H1 (cell line): ENCODE measurements at regions not wholly inside any gene's neighbourhood (a gene's known extent, or its start where the extent isn't known, plus 50 kb on each side); places are given as distances from the start of the nearest gene placed in this dataset.

ENCODE experiments used
- CTCF ChIA-PET: fragments of 300-600 bp; sonication (Branson Sonifier 250); formaldehyde crosslinking; loops from one replicate; lab custom pipeline; 2021; ENCODE audit not compliant: partially characterized antibody; lab: Charles Lee
- POLR2A ChIA-PET: fragments of 300-600 bp; sonication (Branson Sonifier 250); formaldehyde crosslinking; loops from one replicate; lab custom pipeline; 2021; ENCODE audit warnings: inconsistent platforms; ENCODE audit not compliant: partially characterized antibody; lab: Charles Lee
- DNase-seq, 2 experiments: peaks; one replicate each; pipeline versions ENCODE4 v3.0.0 to v3.0.0-alpha.2; 2010 to 2022; ENCODE audit warnings: low spot score in 2 of 2, low read depth in 1 of 2, mixed read lengths in 1 of 2
- FAIRE-seq: peaks from 2 replicates; lab custom pipeline; 2011; peaks lifted over from hg19 to GRCh38; lab: Jason Lieb, UNC
- H2AFZ ChIP-seq: 2 replicates; pipeline ENCODE4 v1.8.1; 2012; ENCODE audit warnings: low read length, inconsistent platforms
- H2AK5ac ChIP-seq: 2 replicates; pipeline ENCODE4 v1.6.1; 2013; ENCODE audit warnings: low read depth, low read length
- H2BK120ac ChIP-seq: replicated peaks from 2 replicates; pipeline ENCODE3; 2013; ENCODE audit warnings: low read depth, low read length, inconsistent platforms
- H2BK12ac ChIP-seq: 2 replicates; pipeline ENCODE4 v1.6.1; 2013; ENCODE audit warnings: low read depth, low read length
- H2BK15ac ChIP-seq: 2 replicates; pipeline ENCODE4 v1.6.1; 2013; ENCODE audit warnings: low read length
- H2BK20ac ChIP-seq: 2 replicates; pipeline ENCODE4 v1.6.1; 2013; ENCODE audit warnings: low read length
- H2BK5ac ChIP-seq: 2 replicates; pipeline ENCODE4 v1.6.1; 2013; ENCODE audit warnings: low read depth, low read length
- H3K14ac ChIP-seq: 2 replicates; pipeline ENCODE4 v1.6.1; 2013; ENCODE audit warnings: inconsistent platforms; ENCODE audit not compliant: insufficient read length
- H3K18ac ChIP-seq: 2 replicates; pipeline ENCODE4 v1.6.1; 2013; ENCODE audit warnings: low read length; ENCODE audit errors: extremely low read depth
- H3K23ac ChIP-seq: 2 replicates; pipeline ENCODE4 v1.6.1; 2013; ENCODE audit warnings: inconsistent platforms; ENCODE audit not compliant: insufficient read length
- H3K23me2 ChIP-seq: 2 replicates; pipeline ENCODE4 v1.6.1; 2013; ENCODE audit warnings: low read depth, low read length
- H3K27ac ChIP-seq: 2 replicates; pipeline ENCODE4 v1.6.1; 2011; ENCODE audit warnings: low read depth, low read length, inconsistent platforms
- H3K27me3 ChIP-seq, 4 experiments: replicated peaks in 1 of 4; 1 replicate in 1 of 4; 2 replicates in 3 of 4; pipeline versions ENCODE4 v1.6.1 to v1.8.1; 2011 to 2013; ENCODE audit warnings: low read length in 3 of 4, mild to moderate bottlenecking in 3 of 4, inconsistent platforms in 2 of 4, mixed read lengths in 2 of 4, moderate library complexity in 1 of 4; ENCODE audit not compliant: control insufficient read depth in 3 of 4, insufficient read depth in 3 of 4; ENCODE audit errors: extremely low read depth in 1 of 4
- H3K36me3 ChIP-seq, 4 experiments: 2 replicates each; pipeline versions ENCODE4 v1.6.1 to v1.8.1; 2011 to 2013; ENCODE audit warnings: mild to moderate bottlenecking in 4 of 4, low read length in 3 of 4, moderate library complexity in 2 of 4, control low read depth in 1 of 4, inconsistent platforms in 1 of 4; ENCODE audit not compliant: insufficient read depth in 4 of 4, control insufficient read depth in 2 of 4
- H3K4ac ChIP-seq: replicated peaks from 2 replicates; pipeline ENCODE3; 2013; ENCODE audit warnings: low read length, low read depth, mixed read lengths, inconsistent platforms; ENCODE audit not compliant: insufficient read length
- H3K4me1 ChIP-seq, 4 experiments: replicated peaks in 1 of 4; 1 replicate in 1 of 4; 2 replicates in 3 of 4; pipeline versions ENCODE4 v1.6.1 to v1.8.1; 2011 to 2013; ENCODE audit warnings: low read length in 3 of 4, inconsistent platforms in 2 of 4, mixed read lengths in 1 of 4; ENCODE audit not compliant: insufficient read depth in 4 of 4, control insufficient read depth in 3 of 4
- H3K4me2 ChIP-seq, 2 experiments: 2 replicates each; pipeline versions ENCODE4 v1.6.1 to v1.8.1; 2011 to 2013; ENCODE audit warnings: low read depth in 2 of 2, low read length in 2 of 2, control low read depth in 1 of 2, inconsistent platforms in 1 of 2, mild to moderate bottlenecking in 1 of 2; ENCODE audit not compliant: insufficient read depth in 1 of 2
- H3K4me3 ChIP-seq, 4 experiments: fragments of 200-600, 300-600 bp in 1 of 4; sonication (generic), shearing (Covaris generic), sonication (Bioruptor Twin) in 1 of 4; 2 replicates each; pipeline versions ENCODE4 v1.5.1 to v1.8.1; 2011 to 2016; ENCODE audit warnings: low read length in 4 of 4, low read depth in 3 of 4, control low read depth in 2 of 4, inconsistent platforms in 2 of 4, mild to moderate bottlenecking in 2 of 4, mixed read lengths in 1 of 4, moderate library complexity in 1 of 4; ENCODE audit not compliant: insufficient read depth in 2 of 4; ENCODE audit errors: extremely low read depth in 1 of 4
- H3K56ac ChIP-seq: replicated peaks from 2 replicates; pipeline ENCODE3; 2013; ENCODE audit warnings: low read depth, mild to moderate bottlenecking, mixed read lengths, low read length, inconsistent platforms; ENCODE audit not compliant: insufficient read length
- H3K79me1 ChIP-seq: 2 replicates; pipeline ENCODE4 v1.6.1; 2013; ENCODE audit warnings: low read depth, low read length, control low read depth
- H3K79me2 ChIP-seq, 2 experiments: 2 replicates each; pipeline versions ENCODE4 v1.6.1 to v1.8.1; 2012 to 2013; ENCODE audit warnings: low read length in 2 of 2, mild to moderate bottlenecking in 2 of 2, inconsistent platforms in 1 of 2; ENCODE audit not compliant: insufficient read depth in 2 of 2, control insufficient read depth in 1 of 2
- H3K9ac ChIP-seq, 4 experiments: replicated peaks in 1 of 4; 1 replicate in 1 of 4; 2 replicates in 3 of 4; pipeline versions ENCODE4 v1.6.1 to v1.8.1; 2011 to 2013; ENCODE audit warnings: low read depth in 3 of 4, low read length in 3 of 4, control low read depth in 2 of 4, mild to moderate bottlenecking in 2 of 4, moderate library complexity in 2 of 4, inconsistent platforms in 1 of 4; ENCODE audit errors: extremely low read depth in 1 of 4
- H3K9me3 ChIP-seq, 2 experiments: 2 replicates each; pipeline versions ENCODE4 v1.6.1 to v1.8.1; 2012 to 2013; ENCODE audit warnings: mild to moderate bottlenecking in 2 of 2, moderate library complexity in 2 of 2, control low read depth in 1 of 2, inconsistent platforms in 1 of 2, low read depth in 1 of 2, low read length in 1 of 2, mixed read lengths in 1 of 2; ENCODE audit not compliant: insufficient read depth in 2 of 2
- H4K20me1 ChIP-seq, 2 experiments: replicated peaks in 1 of 2; 2 replicates each; pipeline versions ENCODE3 to v1.8.1; 2011 to 2013; ENCODE audit warnings: inconsistent platforms in 2 of 2, low read length in 2 of 2, mild to moderate bottlenecking in 1 of 2; ENCODE audit not compliant: insufficient read depth in 2 of 2, control insufficient read depth in 1 of 2
- H4K5ac ChIP-seq: 2 replicates; pipeline ENCODE4 v1.6.1; 2013; ENCODE audit warnings: low read length, low read depth, mixed read lengths, inconsistent platforms; ENCODE audit not compliant: insufficient read length
- H4K8ac ChIP-seq: 2 replicates; pipeline ENCODE4 v1.8.0; 2013; ENCODE audit warnings: mild to moderate bottlenecking, moderate library complexity, low read length, inconsistent platforms; ENCODE audit not compliant: insufficient read depth; ENCODE audit errors: extremely low read depth
- H4K91ac ChIP-seq: replicated peaks from 2 replicates; pipeline ENCODE3; 2013; ENCODE audit warnings: low read length, mixed read lengths, inconsistent platforms; ENCODE audit not compliant: insufficient read length
- CBX5 ChIP-seq: fragments of 300-800, 300-1000 bp; sonication (generic); IDR thresholded peaks from 2 replicates; pipeline ENCODE4 v1.7.1; 2016; ENCODE audit warnings: antibody characterized with exemption, low read length, low read depth
- YY1 ChIP-seq: IDR thresholded peaks from 2 replicates; pipeline ENCODE4 v1.6.1; 2011; ENCODE audit warnings: low read depth, mild to moderate bottlenecking, low read length
- WGBS, 2 experiments: shearing (Covaris generic) in 1 of 2; methylation state at CpG; one replicate each; pipeline versions ENCODE4 v1.1.6 to v1.1.7; 2013 to 2015; ENCODE audit warnings: low lambda C conversion rate in 2 of 2, mixed read lengths in 2 of 2, inconsistent platforms in 1 of 2, low coverage in 1 of 2, missing lambda C conversion rate in 1 of 2; ENCODE audit not compliant: insufficient replicate concordance in 2 of 2, insufficient coverage in 1 of 2, insufficient read length in 1 of 2; ENCODE audit errors: extremely low coverage in 1 of 2, missing lambda C conversion rate in 1 of 2; 5-methylcytosine and 5-hydroxymethylcytosine counted together

GRCh38 chr10:57791546-57791945 lies 476.1 kb downstream of the IPMK start:
- Histone ChIP-seq H2AFZ (no peak overlapping the region), H3K4me3 (no peak overlapping the region)
- 100% methylated on average over 1 of the region's 1 CpG; no CpG with 5 or more reads in 1 of the 2 experiments for WGBS, 2 experiments

More at GRCh38 chr10:57791546-57791945, 476.1 kb downstream of the IPMK start:
- no peak for TF ChIP-seq CBX5
- TF ChIP-seq YY1: no peak
- Histone ChIP-seq H4K91ac (no peak overlapping the region), H3K9ac (no peak overlapping the region), H3K23ac (no peak overlapping the region), H3K23me2 (no peaks in the 10 kb centered on the region), H3K27me3 (no peaks in the 10 kb centered on the region), H3K14ac (no peak overlapping the region), H3K79me1 (no peaks in the 10 kb centered on the region), H3K79me2 (no peaks in the 10 kb centered on the region), H3K27ac (no peak overlapping the region), H2BK12ac (no peak overlapping the region), H2BK20ac (no peak overlapping the region), H3K36me3 (peaks cover 0 to 5% (median 1%) of the 10 kb centered on the region in 4 experiments; a peak in 1 of 8 replicates), H3K4ac (no peak overlapping the region), H2BK5ac (no peak overlapping the region), H4K8ac (no peak overlapping the region), H3K9me3 (peaks cover 3 to 4% of the 10 kb centered on the region in 2 experiments; a peak in 2 of 4 replicates), H2BK120ac (no peak overlapping the region), H4K20me1 (no peaks in the 10 kb centered on the region), H4K5ac (no peak overlapping the region), H3K4me2 (no peak overlapping the region), H2AK5ac (no peak overlapping the region), H3K4me1 (peaks cover 0 to 5% (median 1%) of the 10 kb centered on the region in 4 experiments; a peak in 4 of 7 replicates), H2BK15ac (no peak overlapping the region), H3K18ac (no peak overlapping the region), H3K56ac (no peak overlapping the region)
- POLR2A ChIA-PET: no interaction called here
- FAIRE-seq (no peak), DNase-seq (no peak)
- CTCF ChIA-PET: no interaction called here
